ENCODE measurements at regions not wholly inside any gene's neighbourhood (a gene's known extent, or its start where the extent isn't known, plus 50 kb on each side); places are given as distances from the start of the nearest gene placed in this dataset.

DNA sequence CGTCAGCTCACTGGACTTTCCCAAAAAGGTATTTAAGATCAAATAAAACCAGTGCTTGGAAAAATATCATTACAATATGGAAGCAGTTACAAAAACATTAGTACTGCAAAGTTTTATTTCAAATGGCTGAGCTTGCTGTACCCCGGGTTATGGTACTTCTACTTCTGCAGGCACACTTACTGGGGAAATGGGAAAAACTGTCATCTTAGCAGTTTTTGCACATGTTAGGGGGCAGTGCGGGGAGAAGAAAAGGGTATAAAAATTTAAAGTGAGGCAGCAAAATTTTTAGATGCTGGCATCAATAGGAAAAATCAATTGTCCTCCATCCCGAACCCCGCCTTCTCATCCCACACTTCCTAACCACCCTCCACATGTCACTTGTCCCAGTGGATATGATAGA is 133.4 kb downstream of the ATG4C start:
- TF ChIP-seq, protein P1, sequence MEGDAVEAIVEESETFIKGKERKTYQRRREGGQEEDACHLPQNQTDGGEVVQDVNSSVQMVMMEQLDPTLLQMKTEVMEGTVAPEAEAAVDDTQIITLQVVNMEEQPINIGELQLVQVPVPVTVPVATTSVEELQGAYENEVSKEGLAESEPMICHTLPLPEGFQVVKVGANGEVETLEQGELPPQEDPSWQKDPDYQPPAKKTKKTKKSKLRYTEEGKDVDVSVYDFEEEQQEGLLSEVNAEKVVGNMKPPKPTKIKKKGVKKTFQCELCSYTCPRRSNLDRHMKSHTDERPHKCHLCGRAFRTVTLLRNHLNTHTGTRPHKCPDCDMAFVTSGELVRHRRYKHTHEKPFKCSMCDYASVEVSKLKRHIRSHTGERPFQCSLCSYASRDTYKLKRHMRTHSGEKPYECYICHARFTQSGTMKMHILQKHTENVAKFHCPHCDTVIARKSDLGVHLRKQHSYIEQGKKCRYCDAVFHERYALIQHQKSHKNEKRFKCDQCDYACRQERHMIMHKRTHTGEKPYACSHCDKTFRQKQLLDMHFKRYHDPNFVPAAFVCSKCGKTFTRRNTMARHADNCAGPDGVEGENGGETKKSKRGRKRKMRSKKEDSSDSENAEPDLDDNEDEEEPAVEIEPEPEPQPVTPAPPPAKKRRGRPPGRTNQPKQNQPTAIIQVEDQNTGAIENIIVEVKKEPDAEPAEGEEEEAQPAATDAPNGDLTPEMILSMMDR (IDR thresholded peaks at IDR 0.05; ENCODE audit: extremely low read depth, insufficient read depth, missing control alignments), result no peak
- in situ Hi-C loops (cut with MboI; ENCODE audit: low pct_unique_long_range_greater_than_20kb, low sequenced_read_pairs, unreplicated experiment), result no loop called here
- no peak for DNase-seq (ENCODE audit: low spot score)

DNA sequence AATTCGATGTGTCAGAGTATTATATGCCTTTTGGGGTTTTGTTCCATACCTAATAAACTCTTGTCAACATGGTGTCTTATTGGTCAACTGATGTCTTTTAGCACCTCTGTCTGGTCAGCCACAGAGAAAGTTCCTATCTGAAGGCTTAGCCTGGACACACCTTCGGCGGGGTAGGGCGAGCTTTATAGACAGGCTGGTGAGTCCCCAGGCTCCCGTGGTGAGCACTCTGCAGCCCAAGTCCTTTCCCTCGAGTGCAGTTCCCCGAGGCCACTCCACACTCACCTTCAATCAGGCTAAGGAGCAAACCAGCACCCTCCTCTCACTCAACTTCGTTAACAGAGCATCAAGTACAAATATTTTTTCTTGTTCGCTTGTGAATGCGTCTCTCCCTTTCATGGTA is 133.9 kb downstream of the ATG4C start:
- DNase-seq (ENCODE audit: low spot score), result no peak
- TF ChIP-seq, protein P1 (IDR thresholded peaks at IDR 0.05; ENCODE audit: extremely low read depth, insufficient read depth, missing control alignments), result no peak
- in situ Hi-C loops (cut with MboI; ENCODE audit: low pct_unique_long_range_greater_than_20kb, low sequenced_read_pairs, unreplicated experiment), result no loop called here

DNA sequence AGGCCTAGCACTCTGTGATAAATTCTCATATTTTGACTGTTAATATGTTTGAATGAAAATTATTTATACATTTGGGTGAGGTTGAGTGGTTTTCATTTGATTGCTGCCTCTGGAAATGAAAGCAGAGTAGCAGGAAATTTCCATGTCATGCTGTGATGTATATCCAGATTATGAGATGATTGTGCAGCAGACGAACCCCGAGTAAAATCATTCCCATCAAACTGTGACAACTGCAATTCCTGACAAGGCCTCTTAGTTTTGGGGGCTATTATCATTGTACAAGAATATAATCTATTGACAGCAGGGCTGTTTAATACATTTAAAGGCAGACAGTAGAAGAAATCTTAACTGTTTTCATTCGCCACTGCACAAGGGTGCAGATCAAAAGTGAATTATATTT is 134.8 kb downstream of the ATG4C start:
- in situ Hi-C loops (cut with MboI; ENCODE audit: low pct_unique_long_range_greater_than_20kb, low sequenced_read_pairs, unreplicated experiment), result no loop called here
- TF ChIP-seq, protein P1 (IDR thresholded peaks at IDR 0.05; ENCODE audit: extremely low read depth, insufficient read depth, missing control alignments), result no peak
- no peak for DNase-seq (ENCODE audit: low spot score)

DNA sequence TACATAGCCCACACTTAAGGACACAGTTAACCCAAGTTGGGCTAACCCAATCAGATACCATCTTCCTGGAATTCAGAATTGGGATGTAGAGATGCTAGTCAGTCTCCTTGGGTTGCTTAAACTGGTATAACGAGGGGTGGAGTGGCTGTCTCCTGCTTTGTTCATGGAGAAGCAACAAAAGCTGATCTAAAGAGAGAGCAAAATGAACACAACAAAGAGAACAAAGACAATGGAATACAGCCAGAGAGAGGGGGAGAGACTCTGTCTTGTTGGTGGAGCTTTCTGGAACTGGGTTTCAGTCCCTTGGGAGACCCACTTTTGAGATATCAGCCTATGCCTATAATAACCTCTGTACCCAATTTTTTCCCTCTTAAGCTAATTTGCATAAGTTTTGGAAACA is 138.1 kb downstream of the ATG4C start:
- in situ Hi-C loops (cut with MboI; ENCODE audit: low pct_unique_long_range_greater_than_20kb, low sequenced_read_pairs, unreplicated experiment), result no loop called here
- TF ChIP-seq, protein P1 (IDR thresholded peaks at IDR 0.05; ENCODE audit: extremely low read depth, insufficient read depth, missing control alignments), result no peak
- no peak for DNase-seq (ENCODE audit: low spot score)

DNA sequence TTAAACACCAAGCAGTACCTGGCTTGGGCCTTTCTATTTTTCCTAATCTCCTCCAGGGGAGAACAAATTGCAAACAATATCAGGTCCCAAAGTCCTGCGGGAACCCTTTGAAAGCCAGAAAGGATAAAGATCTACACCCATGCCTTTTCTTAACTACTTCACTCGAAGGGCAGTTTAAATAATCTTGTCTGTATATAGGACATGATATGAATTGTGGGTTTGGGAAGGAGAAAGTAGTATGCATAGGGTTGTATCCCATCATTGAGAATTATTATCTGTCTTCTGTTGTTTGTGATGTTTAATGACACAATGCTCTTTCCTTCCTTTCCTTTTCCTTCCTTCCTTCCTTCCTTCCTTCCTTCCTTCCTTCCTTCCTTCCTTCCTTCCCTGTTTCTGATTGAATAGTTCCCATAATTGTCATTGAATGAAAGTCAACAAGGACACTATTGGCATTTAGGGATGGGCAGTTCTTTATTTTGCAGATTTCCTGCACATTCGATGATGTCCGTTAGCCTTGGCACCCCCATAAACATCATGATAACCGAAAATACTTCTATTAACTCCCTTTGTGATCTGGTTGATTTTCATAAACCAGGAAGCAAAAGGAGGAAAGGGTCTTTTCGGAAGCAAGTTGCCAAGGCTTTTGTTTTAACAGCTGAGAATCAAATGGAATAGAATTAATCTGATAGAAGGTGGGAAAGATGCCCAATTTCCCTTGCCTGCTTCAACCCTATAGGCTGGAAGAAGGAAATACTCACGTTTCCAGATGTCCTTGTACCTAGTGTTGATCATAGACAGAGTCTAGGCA is 141.3 kb downstream of the ATG4C start:
- no peak for DNase-seq (ENCODE audit: low spot score)
- in situ Hi-C loops (cut with MboI; ENCODE audit: low pct_unique_long_range_greater_than_20kb, low sequenced_read_pairs, unreplicated experiment), result no loop called here
- TF ChIP-seq, protein P1 (IDR thresholded peaks at IDR 0.05; ENCODE audit: extremely low read depth, insufficient read depth, missing control alignments), result no peak

DNA sequence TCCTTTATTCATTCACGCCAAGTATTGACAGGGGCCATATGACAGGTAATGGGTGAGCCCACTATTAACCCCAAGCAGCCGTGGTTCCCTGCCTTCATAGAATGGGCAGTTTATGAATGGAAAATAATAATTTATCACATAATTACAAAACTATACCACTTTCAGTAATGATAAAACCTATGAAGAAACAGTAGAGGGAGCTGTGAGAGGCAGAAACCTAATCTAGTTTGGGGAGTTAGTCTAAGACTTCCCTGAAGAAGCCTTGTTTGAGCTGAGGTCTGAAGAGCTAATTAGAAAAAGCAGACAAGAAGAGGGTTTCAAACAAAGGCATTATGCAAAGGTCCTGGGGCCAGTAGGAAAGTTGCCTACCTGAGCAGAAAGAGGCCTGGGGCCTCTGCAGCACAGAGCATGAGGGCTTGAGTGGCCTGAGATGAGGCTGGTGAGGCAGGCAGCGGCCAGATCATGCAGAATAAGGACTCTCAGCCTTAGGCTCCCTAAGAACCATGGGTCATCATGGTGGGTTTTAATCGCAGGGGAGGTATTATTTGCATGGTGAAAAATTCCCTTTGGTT is 142.8 kb downstream of the ATG4C start:
- no peak for DNase-seq (ENCODE audit: low spot score)
- TF ChIP-seq, protein P1 (IDR thresholded peaks at IDR 0.05; ENCODE audit: extremely low read depth, insufficient read depth, missing control alignments), result no peak
- in situ Hi-C loops (cut with MboI; ENCODE audit: low pct_unique_long_range_greater_than_20kb, low sequenced_read_pairs, unreplicated experiment), result no loop called here

Measured in GM13977 (cell line).